Heart left ventricle (tissue), 16 donors: ENCODE measurements at regions not wholly inside any gene's neighbourhood (a gene's known extent, or its start where the extent isn't known, plus 50 kb on each side); places are given as distances from the start of the nearest gene placed in this dataset.

ENCODE experiments used
- ATAC-seq, 4 donors: fragments of 200-7000 bp; cut with Tn5 transposase; one replicate each; pipeline ENCODE4 v1.9.1; 2020 to 2022; ENCODE audit warnings: moderate library complexity in 4 of 4, mild to moderate bottlenecking in 3 of 4, moderate number of reproducible peaks in 1 of 4
- DNase-seq, 5 donors: peaks; one replicate each; pipeline ENCODE4 v3.0.0-alpha.2; 2020
- H3K27ac ChIP-seq, 12 donors: fragments of 200-600 bp; sonication (generic) in 4 of 12; one replicate each; pipeline versions ENCODE4 v1.5.0 to v1.8.0; 2016 to 2022; ENCODE audit warnings: mild to moderate bottlenecking in 2 of 12
- H3K27me3 ChIP-seq, 9 donors: fragments of 200-600 bp; sonication (generic) in 2 of 9; one replicate each; pipeline versions ENCODE4 v1.5.1 to v1.8.0; 2016 to 2022; ENCODE audit warnings: mild to moderate bottlenecking in 3 of 9
- H3K36me3 ChIP-seq, 9 donors: fragments of 200-600 bp; sonication (generic) in 2 of 9; one replicate each; pipeline versions ENCODE4 v1.5.0 to v1.8.0; 2018 to 2022; ENCODE audit warnings: mild to moderate bottlenecking in 2 of 9
- H3K4me1 ChIP-seq, 12 donors: fragments of 200-600 bp; sonication (generic) in 4 of 12; one replicate each; pipeline versions ENCODE4 v1.5.0 to v1.8.0; 2016 to 2022; ENCODE audit warnings: mild to moderate bottlenecking in 3 of 12
- H3K4me3 ChIP-seq, 12 donors: fragments of 200-600 bp; sonication (generic) in 4 of 12; one replicate each; pipeline versions ENCODE4 v1.5.0 to v1.8.0; 2017 to 2022; ENCODE audit warnings: mild to moderate bottlenecking in 9 of 12, moderate library complexity in 4 of 12
- H3K9me3 ChIP-seq, 12 donors: fragments of 200-600 bp; sonication (generic) in 4 of 12; one replicate each; pipeline versions ENCODE4 v1.5.0 to v1.8.0; 2016 to 2022; ENCODE audit warnings: mild to moderate bottlenecking in 1 of 12
- POLR2A ChIP-seq, 2 donors: fragments of 450-650 bp; IDR thresholded peaks; one replicate each; pipeline ENCODE4 v1.6.1; 2017; ENCODE audit warnings: antibody characterized with exemption in 2 of 2, mild to moderate bottlenecking in 2 of 2, moderate library complexity in 2 of 2
- whole genome bisulfite sequencing, 4 donors: extraction: QIAGEN DNeasy Blood & Tissue Kit in 2 of 4; methylation state at CpG; one replicate each; pipeline versions ENCODE4 v1.1.5 to v1.1.7; 2013 to 2018; 5-methylcytosine and 5-hydroxymethylcytosine counted together
- intact Hi-C, 10 donors: fragments of 100-400 bp; cut with DNase I; formaldehyde crosslinking; loops; one replicate each; pipeline versions ENCODE4 v1.11.1 to v1.14.2; 2022
- TF ChIP-seq, protein P1 (sequence below), 12 donors: fragments of 200-600 bp; sonication (generic) in 4 of 12; IDR thresholded peaks; one replicate each; pipeline versions ENCODE4 v1.5.0 to v1.8.0; 2018 to 2022; ENCODE audit warnings: antibody characterized with exemption in 12 of 12, mild to moderate bottlenecking in 5 of 12
- donor health status: ischemic (EF 13 %, LVEDD 7.1; RV severe dilation, severe dysfunction).
- donor health status: healthy with polysubstance abuse.
- donor health status: DM: no; HTN: yes; CAD: no.
- donor health status: DM: no; HTN: no; CAD: no.
- donor health status: ischemic (EF 25% LVEDD 6.9; RV normal size, moderate dysfunction).
- donor health status: ischemic (EF 25% LVEDD 5.7; RV mildly dilated, moderate dysfunction).
- donor health status: healthy.
- donor health status: DM: yes; HTN: yes; CAD: no.
- donor health status: ischemic (EF 35%, LVEDD 5.7; RV mildly dilated, moderate dysfunction).
- donor health status: nonischemic (EF 11% LVEDD 7.7; RV severe dilation, severe dysfunction).
- donor health status: DM: yes; HTN: yes; CAD: no.
- donor health status: PGD.
- donor health status: ischemic (EF 29% LVEDD 5.4; RV normal size, mild dysfunction).
- donor health status: nonischemic (EF 23%, LVEDD 6.1; RV moderate dilation, normal function).

DNA sequence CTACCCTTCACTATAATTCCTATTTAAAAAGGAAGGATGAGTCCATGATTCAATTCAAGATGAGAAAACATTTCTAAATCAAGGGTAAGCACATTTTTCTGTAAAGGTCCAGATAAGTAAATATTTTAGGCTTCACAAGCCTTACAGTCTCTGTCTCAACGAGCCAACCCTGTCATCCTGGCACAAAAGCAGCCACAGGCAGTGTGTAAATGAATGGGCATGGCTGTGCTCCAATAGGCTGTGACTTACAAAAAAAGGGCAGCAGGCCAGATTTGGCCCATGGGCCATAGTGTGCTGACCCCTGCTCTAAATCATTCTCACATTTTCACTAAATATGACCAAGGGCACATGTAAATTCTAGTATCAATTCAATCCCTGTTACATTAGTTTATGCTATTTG, 200.4 kb downstream of the WNT5A start:
- H3K9me3 ChIP-seq = no peaks in the 10 kb centered on the region
- WGBS, 4 donors = 14 to 26% (median 21%) methylated on average over 1 of the region's 1 CpG
- no peak overlapping the region for H3K4me3 ChIP-seq
- no peaks in the 10 kb centered on the region for H3K4me1 ChIP-seq
- no peaks in the 10 kb centered on the region for H3K27me3 ChIP-seq
- no peak for DNase-seq
- H3K36me3 ChIP-seq = no peaks in the 10 kb centered on the region
- intact Hi-C loops = no loop called here
- peak in 3 of 4 donors; percentile 34 to 66 (median 55) for ATAC-seq
- TF ChIP-seq, protein P1, sequence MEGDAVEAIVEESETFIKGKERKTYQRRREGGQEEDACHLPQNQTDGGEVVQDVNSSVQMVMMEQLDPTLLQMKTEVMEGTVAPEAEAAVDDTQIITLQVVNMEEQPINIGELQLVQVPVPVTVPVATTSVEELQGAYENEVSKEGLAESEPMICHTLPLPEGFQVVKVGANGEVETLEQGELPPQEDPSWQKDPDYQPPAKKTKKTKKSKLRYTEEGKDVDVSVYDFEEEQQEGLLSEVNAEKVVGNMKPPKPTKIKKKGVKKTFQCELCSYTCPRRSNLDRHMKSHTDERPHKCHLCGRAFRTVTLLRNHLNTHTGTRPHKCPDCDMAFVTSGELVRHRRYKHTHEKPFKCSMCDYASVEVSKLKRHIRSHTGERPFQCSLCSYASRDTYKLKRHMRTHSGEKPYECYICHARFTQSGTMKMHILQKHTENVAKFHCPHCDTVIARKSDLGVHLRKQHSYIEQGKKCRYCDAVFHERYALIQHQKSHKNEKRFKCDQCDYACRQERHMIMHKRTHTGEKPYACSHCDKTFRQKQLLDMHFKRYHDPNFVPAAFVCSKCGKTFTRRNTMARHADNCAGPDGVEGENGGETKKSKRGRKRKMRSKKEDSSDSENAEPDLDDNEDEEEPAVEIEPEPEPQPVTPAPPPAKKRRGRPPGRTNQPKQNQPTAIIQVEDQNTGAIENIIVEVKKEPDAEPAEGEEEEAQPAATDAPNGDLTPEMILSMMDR (IDR thresholded peaks at IDR 0.05) = no peak
- no peak for TF ChIP-seq POLR2A (IDR thresholded peaks at IDR 0.05)
- H3K27ac ChIP-seq = no peak overlapping the region

DNA sequence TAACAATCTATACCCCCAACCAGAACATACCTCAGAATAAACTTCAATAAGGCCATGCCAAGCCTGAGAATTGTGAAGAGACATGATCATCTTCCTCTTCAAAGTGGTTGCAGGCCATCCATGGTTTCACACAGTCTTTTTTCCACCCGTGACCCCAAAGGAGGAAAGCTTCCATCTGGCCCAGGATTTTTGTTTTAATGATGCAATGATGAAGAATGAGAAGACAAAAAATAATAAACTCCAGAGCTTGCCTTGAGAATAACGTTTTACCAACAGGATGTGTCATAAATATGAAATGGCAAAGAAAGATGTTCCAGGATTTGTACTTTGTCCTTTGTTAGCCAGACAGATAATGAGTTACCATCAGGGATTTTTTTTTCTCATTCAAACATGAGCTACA, 201.9 kb downstream of the WNT5A start:
- H3K27me3 ChIP-seq = no peaks in the 10 kb centered on the region
- no peaks in the 10 kb centered on the region for H3K4me1 ChIP-seq
- H3K4me3 ChIP-seq = no peak overlapping the region
- ATAC-seq (no peak), DNase-seq (no peak)
- no peak overlapping the region for H3K27ac ChIP-seq
- WGBS, 4 donors = 58 to 75% (median 61%) methylated on average over 2 of the region's 2 CpGs
- no peaks in the 10 kb centered on the region for H3K9me3 ChIP-seq
- no peaks in the 10 kb centered on the region for H3K36me3 ChIP-seq
- TF ChIP-seq, protein P1 (IDR thresholded peaks at IDR 0.05) = no peak
- no peak for TF ChIP-seq POLR2A (IDR thresholded peaks at IDR 0.05)
- intact Hi-C loops = no loop called here

DNA sequence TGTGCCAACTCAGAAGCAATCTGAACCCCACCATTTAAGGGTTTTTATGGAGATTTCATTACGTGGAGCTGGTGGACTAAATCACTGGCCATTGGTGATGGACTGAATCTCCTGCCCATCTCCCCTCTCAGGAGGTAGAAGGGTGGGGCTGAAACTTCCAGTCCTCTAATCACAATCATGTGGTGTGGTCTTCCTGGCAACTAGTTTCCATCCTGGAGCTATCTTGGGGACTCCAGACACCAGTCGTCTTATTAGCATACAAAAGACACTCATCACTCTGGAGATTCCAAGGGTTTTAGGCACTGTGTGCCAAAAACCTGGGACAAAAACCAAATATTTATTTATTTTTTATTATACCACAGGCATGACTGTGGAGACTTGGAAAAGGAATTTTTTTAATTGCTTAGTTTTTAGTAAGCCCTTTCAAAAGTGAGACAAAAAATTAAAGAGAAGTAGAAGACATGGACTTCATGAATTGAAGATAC, 203.6 kb downstream of the WNT5A start:
- Histone ChIP-seq H3K4me1 (no peaks in the 10 kb centered on the region), H3K9me3 (no peaks in the 10 kb centered on the region), H3K4me3 (no peak overlapping the region), H3K27me3 (no peaks in the 10 kb centered on the region), H3K27ac (no peak overlapping the region), H3K36me3 (no peaks in the 10 kb centered on the region)
- TF ChIP-seq, protein P1 (IDR thresholded peaks at IDR 0.05) = no peak
- TF ChIP-seq POLR2A (IDR thresholded peaks at IDR 0.05) = no peak
- DNase-seq (no peak), ATAC-seq (no peak)
- 60 to 83% (median 68%) methylated on average over 2 of the region's 2 CpGs for WGBS, 4 donors
- intact Hi-C loops = no loop called here

DNA sequence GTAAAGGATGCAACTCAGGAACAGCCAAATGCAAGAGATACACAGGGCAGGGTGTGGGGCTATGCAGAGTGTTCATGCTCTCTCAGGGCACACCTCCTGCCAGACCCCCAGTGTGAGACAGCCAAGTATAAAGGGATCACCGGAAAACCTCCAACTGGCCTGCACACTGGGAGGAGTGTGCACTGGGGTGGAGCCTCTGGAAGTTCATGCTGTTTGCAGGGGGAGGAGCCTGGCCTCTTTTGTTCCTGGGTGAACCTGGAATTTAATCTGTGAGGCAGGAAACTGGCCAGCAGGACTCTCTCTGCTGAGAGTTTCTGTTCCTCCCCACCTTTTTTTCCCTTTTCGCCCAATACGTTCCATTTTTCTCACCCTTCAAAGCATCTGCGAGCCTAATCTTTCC, 204.1 kb downstream of the WNT5A start:
- WGBS, 4 donors = 75 to 81% (median 80%) methylated on average over 4 of the region's 4 CpGs
- no peaks in the 10 kb centered on the region for H3K27me3 ChIP-seq
- H3K4me3 ChIP-seq = no peak overlapping the region
- intact Hi-C loops = no loop called here
- H3K4me1 ChIP-seq = no peaks in the 10 kb centered on the region
- DNase-seq = no peak
- H3K36me3 ChIP-seq = no peaks in the 10 kb centered on the region
- no peaks in the 10 kb centered on the region for H3K9me3 ChIP-seq
- H3K27ac ChIP-seq = no peak overlapping the region
- TF ChIP-seq POLR2A (IDR thresholded peaks at IDR 0.05) = no peak
- TF ChIP-seq, protein P1 (IDR thresholded peaks at IDR 0.05) = no peak
- ATAC-seq = no peak
